OCI-LY7 (cell line): ENCODE measurements at regions not wholly inside any gene's neighbourhood (a gene's known extent, or its start where the extent isn't known, plus 50 kb on each side); places are given as distances from the start of the nearest gene placed in this dataset.

Experiments used
- BruUV-seq: library from RNA; stranded (reverse); fragments of 400-500 nt; replicated peaks from 2 replicates; lab custom pipeline; 2021; lab: Mats Ljungman, UMichigan
- CTCF ChIA-PET: fragments of 300-600 bp; sonication (Branson Sonifier 250); formaldehyde crosslinking; loops from one replicate; lab custom pipeline; 2022; ENCODE audit warnings: antibody characterized with exemption; ENCODE audit not compliant: unreplicated experiment; lab: Charles Lee
- POLR2A ChIA-PET: fragments of 300-600 bp; sonication (Branson Sonifier 250); formaldehyde crosslinking; loops from one replicate; lab custom pipeline; 2022; ENCODE audit warnings: antibody characterized with exemption; lab: Charles Lee
- DNase-seq: peaks from one replicate; pipeline ENCODE4 v3.0.0-alpha.2; 2015; ENCODE audit warnings: low spot score
- H2AFZ ChIP-seq: fragments of 200-600 bp; sonication (generic), shearing (Covaris generic); 2 replicates; pipeline ENCODE4 v1.6.1; 2014; ENCODE audit warnings: mild to moderate bottlenecking, antibody characterized with exemption, low read length, moderate library complexity
- H3K27ac ChIP-seq: fragments of 200-600 bp; sonication (generic); 2 replicates; pipeline ENCODE4 v1.5.1; 2014; ENCODE audit warnings: mixed run types, low read depth, mild to moderate bottlenecking, moderate library complexity, low read length, inconsistent platforms; ENCODE audit not compliant: poor library complexity, severe bottlenecking
- H3K36me3 ChIP-seq: fragments of 200-600 bp; sonication (generic); 2 replicates; pipeline ENCODE4 v1.6.1; 2014; ENCODE audit warnings: mild to moderate bottlenecking, antibody characterized with exemption, low read length, moderate library complexity, mixed read lengths; ENCODE audit not compliant: insufficient read depth
- H3K4me1 ChIP-seq: fragments of 200-600 bp; sonication (generic); 2 replicates; pipeline ENCODE4 v1.5.1; 2014; ENCODE audit warnings: mild to moderate bottlenecking, low read length; ENCODE audit not compliant: insufficient read depth, poor library complexity, severe bottlenecking
- H3K4me2 ChIP-seq: fragments of 200-600 bp; sonication (generic); 2 replicates; pipeline ENCODE4 v1.6.1; 2014; ENCODE audit warnings: mild to moderate bottlenecking, low read length
- H3K4me3 ChIP-seq: fragments of 200-600 bp; sonication (generic); 2 replicates; pipeline ENCODE4 v1.5.1; 2014; ENCODE audit warnings: mild to moderate bottlenecking, low read depth, low read length; ENCODE audit not compliant: poor library complexity, severe bottlenecking
- H3K79me2 ChIP-seq: fragments of 200-600 bp; sonication (generic); 2 replicates; pipeline ENCODE4 v1.6.1; 2016; ENCODE audit warnings: low read depth, mild to moderate bottlenecking, low read length, moderate library complexity, mixed read lengths; ENCODE audit not compliant: insufficient read depth
- H3K9me2 ChIP-seq: fragments of 200-600 bp; sonication (generic); 2 replicates; pipeline ENCODE4 v1.6.1; 2016; ENCODE audit warnings: mild to moderate bottlenecking, low read length, mixed read lengths; ENCODE audit not compliant: insufficient read depth
- H3K9me3 ChIP-seq: fragments of 200-600 bp; sonication (generic); 2 replicates; pipeline ENCODE4 v1.6.1; 2014; ENCODE audit warnings: mild to moderate bottlenecking, mixed run types, low read length, mixed read lengths
- H4K20me1 ChIP-seq: fragments of 200-600 bp; sonication (generic); 2 replicates; pipeline ENCODE4 v1.6.1; 2014; ENCODE audit warnings: mild to moderate bottlenecking, antibody characterized with exemption, low read length, moderate library complexity, mixed read lengths; ENCODE audit not compliant: insufficient read depth
- EZH2phosphoT487 ChIP-seq: fragments of 200-600 bp; sonication (generic); IDR thresholded peaks from 2 replicates; pipeline ENCODE4 v1.6.1; 2018; ENCODE audit warnings: low read depth, borderline replicate concordance, mild to moderate bottlenecking, mixed run types, antibody characterized with exemption, low read length, moderate library complexity, mixed read lengths
- intact Hi-C: fragments of 100-400 bp; cut with micrococcal nuclease; formaldehyde crosslinking; loops from one replicate; pipeline ENCODE4 v1.10.0; 2022; ENCODE audit not compliant: unreplicated experiment
- TF ChIP-seq, protein P1 (sequence below): fragments of 200-600 bp; sonication (generic); conservative IDR thresholded peaks from 2 replicates; pipeline ENCODE4 v1.5.1; 2014; ENCODE audit warnings: mild to moderate bottlenecking, antibody characterized with exemption, low read length, moderate library complexity, mixed read lengths

DNA sequence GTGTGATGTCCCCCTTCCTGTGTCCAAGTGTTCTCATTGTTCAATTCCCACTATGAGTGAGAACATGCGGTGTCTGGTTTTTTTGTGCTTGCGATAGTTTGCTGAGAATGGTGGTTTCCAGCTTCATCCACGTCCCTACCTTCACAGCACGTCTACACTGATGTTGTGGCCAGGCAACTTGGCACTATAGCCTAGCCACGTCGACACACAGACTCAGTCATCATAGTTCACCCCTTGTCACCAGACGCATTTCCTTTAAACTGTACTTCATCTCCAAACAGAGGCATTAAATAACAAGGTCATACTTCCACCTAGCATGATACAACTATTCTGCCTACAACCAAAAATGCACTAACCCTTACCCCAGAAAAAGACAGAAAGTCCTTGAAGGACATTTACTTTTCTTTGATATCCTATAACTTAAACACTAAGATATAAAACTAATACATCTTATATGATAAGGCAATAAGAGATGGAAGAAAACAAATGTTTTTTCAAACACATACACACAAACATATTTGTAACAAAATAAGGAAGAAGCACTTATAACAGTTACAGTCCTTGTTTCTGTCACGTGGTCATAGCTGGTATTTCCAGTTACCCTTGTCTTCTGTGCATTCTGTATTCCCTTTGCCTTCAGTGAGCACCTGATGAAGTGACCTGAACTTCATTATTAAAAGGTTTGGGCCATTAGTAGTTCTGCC lies 121.4 kb downstream of the KLF13 start:
- Histone ChIP-seq H3K79me2 (no peaks in the 10 kb centered on the region), H3K4me2 (0 out of 2 replicates have a peak overlapping the region, but pooled peaks have one; percentile 1), H4K20me1 (no peaks in the 10 kb centered on the region), H3K36me3 (peaks cover 7% of the 10 kb centered on the region; the same call in 1 of the 2 replicates), H3K4me3 (no peak overlapping the region), H3K9me2 (no peaks in the 10 kb centered on the region), H2AFZ (peak overlapping the region; percentile 50; the same call in 1 of the 2 replicates), H3K4me1 (peaks cover 85% of the 10 kb centered on the region), H3K9me3 (peaks cover 10% of the 10 kb centered on the region; the same call in 1 of the 2 replicates), H3K27ac (peak overlapping the region; percentile 6)
- ChIA-PET CTCF (interaction anchor here (1.2 kb wide), 1 partner anchor 10 kb away, joined by 4 read pairs; no protein-coding TSS in a partner anchor), POLR2A (interaction anchor here (0.9 to 1.5 kb wide), 3 partner anchors 8 to 11 kb away, joined by 4 to 6 read pairs (median 6); no protein-coding TSS in a partner anchor)
- TF ChIP-seq, protein P1, sequence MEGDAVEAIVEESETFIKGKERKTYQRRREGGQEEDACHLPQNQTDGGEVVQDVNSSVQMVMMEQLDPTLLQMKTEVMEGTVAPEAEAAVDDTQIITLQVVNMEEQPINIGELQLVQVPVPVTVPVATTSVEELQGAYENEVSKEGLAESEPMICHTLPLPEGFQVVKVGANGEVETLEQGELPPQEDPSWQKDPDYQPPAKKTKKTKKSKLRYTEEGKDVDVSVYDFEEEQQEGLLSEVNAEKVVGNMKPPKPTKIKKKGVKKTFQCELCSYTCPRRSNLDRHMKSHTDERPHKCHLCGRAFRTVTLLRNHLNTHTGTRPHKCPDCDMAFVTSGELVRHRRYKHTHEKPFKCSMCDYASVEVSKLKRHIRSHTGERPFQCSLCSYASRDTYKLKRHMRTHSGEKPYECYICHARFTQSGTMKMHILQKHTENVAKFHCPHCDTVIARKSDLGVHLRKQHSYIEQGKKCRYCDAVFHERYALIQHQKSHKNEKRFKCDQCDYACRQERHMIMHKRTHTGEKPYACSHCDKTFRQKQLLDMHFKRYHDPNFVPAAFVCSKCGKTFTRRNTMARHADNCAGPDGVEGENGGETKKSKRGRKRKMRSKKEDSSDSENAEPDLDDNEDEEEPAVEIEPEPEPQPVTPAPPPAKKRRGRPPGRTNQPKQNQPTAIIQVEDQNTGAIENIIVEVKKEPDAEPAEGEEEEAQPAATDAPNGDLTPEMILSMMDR: no peak
- TF ChIP-seq EZH2phosphoT487: no peak
- BruUV-seq: no TSS peak
- DNase-seq: no peak
- intact Hi-C loops: no loop called here

DNA sequence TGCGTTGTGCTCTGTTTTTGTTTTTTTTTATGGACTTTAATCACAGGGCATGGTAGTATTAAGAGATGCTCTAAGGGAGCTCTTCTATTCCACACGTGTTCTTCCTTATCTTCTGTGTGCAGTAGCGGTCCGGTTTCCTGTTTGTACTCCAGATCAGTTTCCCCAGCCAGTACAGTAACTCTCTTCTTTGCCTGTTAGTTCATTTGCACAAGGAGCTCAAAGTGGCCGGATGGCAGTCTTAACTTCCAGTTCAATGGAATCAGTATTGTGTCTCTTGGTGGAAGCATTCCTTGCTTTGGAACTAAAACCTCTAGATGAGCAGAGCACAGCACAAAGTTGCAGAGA lies 122.0 kb downstream of the KLF13 start:
- H3K9me2 ChIP-seq: no peaks in the 10 kb centered on the region
- no peak overlapping the region for H3K4me3 ChIP-seq
- peak overlapping the region; percentile 50; the same call in 1 of the 2 replicates for H2AFZ ChIP-seq
- no peak for DNase-seq
- no TSS peak for BruUV-seq
- intact Hi-C loops: no loop called here
- H3K4me1 ChIP-seq: peaks cover 85% of the 10 kb centered on the region
- H4K20me1 ChIP-seq: no peaks in the 10 kb centered on the region
- ChIA-PET CTCF (interaction anchor here (1.2 kb wide), 1 partner anchor 10 kb away, joined by 4 read pairs; no protein-coding TSS in a partner anchor), POLR2A (interaction anchor here (0.6 to 1.1 kb wide), 3 partner anchors 9 to 26 kb away, joined by 3 to 6 read pairs (median 4); no protein-coding TSS in a partner anchor)
- H3K79me2 ChIP-seq: no peaks in the 10 kb centered on the region
- H3K4me2 ChIP-seq: 0 out of 2 replicates have a peak overlapping the region, but pooled peaks have one; percentile 1
- TF ChIP-seq, protein P1: no peak
- TF ChIP-seq EZH2phosphoT487: no peak
- H3K9me3 ChIP-seq: peaks cover 10% of the 10 kb centered on the region; the same call in 1 of the 2 replicates
- peak overlapping the region; percentile 6 for H3K27ac ChIP-seq
- H3K36me3 ChIP-seq: peaks cover 7% of the 10 kb centered on the region; the same call in 1 of the 2 replicates
